ENCODE measurements at regions not wholly inside any gene's neighbourhood (a gene's known extent, or its start where the extent isn't known, plus 50 kb on each side); places are given as distances from the start of the nearest gene placed in this dataset.

DNA sequence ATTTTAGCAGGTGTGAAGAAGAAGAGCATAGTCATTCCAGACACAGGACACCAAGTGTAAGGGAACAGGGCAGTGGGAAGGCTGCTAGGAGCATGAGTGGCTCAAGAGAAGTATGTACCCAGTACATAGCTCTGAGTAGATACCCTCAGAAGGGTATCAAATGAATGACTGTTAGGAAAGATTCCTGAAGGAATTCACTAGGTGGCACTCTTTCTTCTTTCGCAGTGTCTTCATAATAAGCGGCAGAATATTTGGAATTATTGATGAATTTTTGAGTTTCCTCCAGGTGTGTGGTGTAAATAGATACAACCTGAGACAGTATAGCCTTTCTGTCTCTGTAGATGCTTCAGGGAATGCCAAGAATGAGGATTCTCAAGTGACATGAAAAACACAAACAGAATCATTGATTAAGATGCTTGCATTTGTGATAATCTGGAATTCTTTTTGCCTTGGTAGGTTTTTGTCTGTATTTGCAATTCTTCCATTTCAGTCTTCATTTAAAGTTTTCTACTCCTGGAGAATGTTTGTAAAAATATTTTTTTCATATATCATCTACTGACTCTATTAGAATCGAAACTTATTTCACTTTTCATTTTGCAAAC lies 264.3 kb upstream of the RIMS1 start:
- no peaks in the 10 kb centered on the region for H3K4me1 ChIP-seq
- no peak overlapping the region for H3K4me3 ChIP-seq
- ATAC-seq, result no peak
- peak; percentile 14 to 27 (median 24) for TF ChIP-seq CTCF (IDR thresholded peaks at IDR 0.05)
- no peak for TF ChIP-seq POLR2A (IDR thresholded peaks at IDR 0.05)
- H3K27ac ChIP-seq, result no peak overlapping the region
- no peak for DNase-seq
- intact Hi-C loops (cut with DNase I), result no loop called here
- H3K9me3 ChIP-seq, result no peaks in the 10 kb centered on the region
- no peaks in the 10 kb centered on the region for H3K27me3 ChIP-seq
- H3K36me3 ChIP-seq, result no peaks in the 10 kb centered on the region
- 27% methylated on average over 3 of the region's 3 CpGs for WGBS (ENCODE audit: insufficient coverage, low coverage, low lambda C conversion rate, missing lambda C conversion rate)

- DNase-seq (no peak), ATAC-seq (no peak)
- no peaks in the 10 kb centered on the region for H3K36me3 ChIP-seq
- H3K27me3 ChIP-seq, result peaks cover 0 to 7% of the 10 kb centered on the region in 2 donors
- no peak overlapping the region for H3K4me3 ChIP-seq
- intact Hi-C loops (cut with DNase I), result no loop called here
- H3K9me3 ChIP-seq, result no peaks in the 10 kb centered on the region
- H3K27ac ChIP-seq, result no peak overlapping the region
- no peaks in the 10 kb centered on the region for H3K4me1 ChIP-seq
- WGBS (ENCODE audit: insufficient coverage, low coverage, low lambda C conversion rate, missing lambda C conversion rate), result 35% methylated on average over 2 of the region's 2 CpGs
- TF ChIP-seq POLR2A (IDR thresholded peaks at IDR 0.05), result no peak
- TF ChIP-seq CTCF (IDR thresholded peaks at IDR 0.05), result no peak
Measured at GRCh38 chr6:71642120-71642519, 244.2 kb upstream of the RIMS1 start.

DNA sequence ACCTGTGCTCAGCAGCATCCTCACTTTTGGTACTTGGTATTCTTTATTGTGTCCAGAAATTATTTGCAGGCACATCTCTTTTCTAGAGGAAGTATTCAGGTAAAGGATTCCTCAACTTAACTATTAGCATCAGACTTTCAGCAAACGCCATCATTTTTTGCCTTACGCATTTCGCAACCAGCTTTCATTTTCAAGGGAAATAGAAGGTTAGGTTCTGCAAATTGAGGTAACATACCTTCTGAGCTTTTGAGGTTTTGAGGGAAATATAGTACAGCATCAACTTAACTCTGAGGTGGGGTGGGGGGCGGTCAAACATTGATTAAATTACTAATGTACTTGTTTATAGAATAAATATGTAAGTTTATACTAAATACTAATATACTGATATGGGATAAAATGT lies 243.6 kb upstream of the RIMS1 start:
- H3K27me3 ChIP-seq, result peaks cover 0 to 7% of the 10 kb centered on the region in 2 donors
- H3K27ac ChIP-seq, result no peak overlapping the region
- intact Hi-C loops (cut with DNase I), result no loop called here
- H3K4me3 ChIP-seq, result no peak overlapping the region
- TF ChIP-seq CTCF (IDR thresholded peaks at IDR 0.05) (no peak), POLR2A (IDR thresholded peaks at IDR 0.05) (no peak)
- ATAC-seq, result no peak
- no peaks in the 10 kb centered on the region for H3K36me3 ChIP-seq
- H3K4me1 ChIP-seq, result no peaks in the 10 kb centered on the region
- no peaks in the 10 kb centered on the region for H3K9me3 ChIP-seq
- DNase-seq, result no peak
- WGBS (ENCODE audit: insufficient coverage, low coverage, low lambda C conversion rate, missing lambda C conversion rate), result 78% methylated on average over 4 of the region's 4 CpGs

- TF ChIP-seq CTCF (IDR thresholded peaks at IDR 0.05) (no peak), POLR2A (IDR thresholded peaks at IDR 0.05) (no peak)
- WGBS (ENCODE audit: insufficient coverage, low coverage, low lambda C conversion rate, missing lambda C conversion rate), result 62% methylated on average over 2 of the region's 3 CpGs
- ATAC-seq (no peak), DNase-seq (no peak)
- intact Hi-C loops (cut with DNase I), result no loop called here
- Histone ChIP-seq H3K9me3 (no peaks in the 10 kb centered on the region), H3K36me3 (no peaks in the 10 kb centered on the region), H3K27me3 (peaks cover 0 to 7% of the 10 kb centered on the region in 2 donors), H3K4me1 (no peaks in the 10 kb centered on the region), H3K27ac (no peak overlapping the region), H3K4me3 (no peak overlapping the region)
Measured at GRCh38 chr6:71645299-71645698, 241.1 kb upstream of the RIMS1 start.

DNA sequence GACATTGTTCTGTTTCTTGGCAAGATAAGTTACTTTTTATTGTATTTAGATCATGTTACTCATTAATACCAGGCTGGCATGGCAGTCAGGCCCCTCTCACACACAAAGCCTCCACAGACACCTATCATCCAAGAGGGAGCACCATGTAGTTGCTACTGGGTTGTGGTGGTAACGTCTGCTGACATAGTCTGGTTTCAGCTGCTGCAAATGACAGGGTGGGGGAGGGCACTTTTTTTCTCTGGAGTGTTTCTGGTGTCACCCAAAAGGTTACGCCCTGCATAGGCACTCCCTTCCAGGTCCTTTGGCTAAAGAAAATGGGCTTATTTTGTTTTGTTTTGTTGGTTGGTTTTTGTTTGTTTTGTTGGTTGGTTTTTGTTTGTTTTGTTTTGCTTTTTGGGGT lies 236.4 kb upstream of the RIMS1 start:
- H3K36me3 ChIP-seq, result no peaks in the 10 kb centered on the region
- H3K27ac ChIP-seq, result no peak overlapping the region
- no peak for ATAC-seq
- DNase-seq, result no peak
- no peak for TF ChIP-seq POLR2A (IDR thresholded peaks at IDR 0.05)
- no peak for TF ChIP-seq CTCF (IDR thresholded peaks at IDR 0.05)
- H3K27me3 ChIP-seq, result no peaks in the 10 kb centered on the region
- no peak overlapping the region for H3K4me3 ChIP-seq
- WGBS (ENCODE audit: insufficient coverage, low coverage, low lambda C conversion rate, missing lambda C conversion rate), result 54% methylated on average over 2 of the region's 2 CpGs
- H3K9me3 ChIP-seq, result no peaks in the 10 kb centered on the region
- no peaks in the 10 kb centered on the region for H3K4me1 ChIP-seq
- intact Hi-C loops (cut with DNase I), result no loop called here
